ENCODE measurements at regions not wholly inside any gene's neighbourhood (a gene's known extent, or its start where the extent isn't known, plus 50 kb on each side); places are given as distances from the start of the nearest gene placed in this dataset.
A peak's percentile ranks its signal among the peaks of the same experiment; 100 is the strongest.
"Not testable (repeated sequence)": the region's sequence is repeated elsewhere in the genome, so short reads cannot be mapped to it uniquely, and the experiment has no call there.

GRCh38 chr5:6548756-6549285, 84.0 kb downstream of the NSUN2 start:
- Histone ChIP-seq H3K27me3 (no peaks in the 10 kb centered on the region), H3K36me3 (replicated peaks in 1 of 2) (no peaks in the 10 kb centered on the region), H3K27ac (no peak overlapping the region), H3K4me1 (replicated peaks in 1 of 2) (no peaks in the 10 kb centered on the region), H3K4me3 (no peak overlapping the region), H3K9me3 (replicated peaks in 1 of 3) (no peaks in the 10 kb centered on the region)
- no peak for DNase-seq
- intact Hi-C loops (cut with DNase I): no loop called here
- no peak for TF ChIP-seq POLR2A (IDR thresholded peaks at IDR 0.05)
- TF ChIP-seq CTCF (IDR thresholded peaks at IDR 0.05): no peak
- WGBS, 4 donors: 52 to 64% (median 59%) methylated on average over 9 of the region's 9 CpGs

- WGBS, 4 donors: 68 to 74% (median 73%) methylated on average over 7 of the region's 7 CpGs
- H3K9me3 ChIP-seq (replicated peaks in 1 of 3); H3K27ac ChIP-seq; H3K4me3 ChIP-seq; H3K27me3 ChIP-seq; DNase-seq; H3K36me3 ChIP-seq (replicated peaks in 1 of 2); H3K4me1 ChIP-seq (replicated peaks in 1 of 2); intact Hi-C loops (cut with DNase I): not testable (repeated sequence)
Observed at GRCh38 chr5:6547926-6548519, 84.8 kb downstream of the NSUN2 start.

DNA sequence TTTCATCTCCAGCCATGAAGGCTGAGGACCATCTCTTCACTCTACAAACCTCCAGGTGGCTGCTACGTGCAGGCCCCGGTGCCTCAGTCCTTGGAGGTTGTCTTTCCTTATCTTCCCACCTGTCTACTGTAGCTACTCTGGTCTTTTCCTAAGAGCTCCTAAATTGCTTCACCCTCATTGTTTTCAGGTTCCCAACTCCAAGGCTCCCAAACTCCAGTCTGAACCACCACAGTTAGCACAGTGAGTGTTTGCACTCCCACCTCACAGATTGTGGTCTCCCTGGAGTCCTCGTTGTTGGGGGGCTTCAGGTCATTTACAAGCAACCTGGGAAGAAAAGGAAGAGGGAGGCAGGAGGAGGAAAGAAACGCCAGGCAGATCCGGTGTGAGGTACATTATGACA, 85.3 kb downstream of the NSUN2 start:
- Histone ChIP-seq H3K4me3 (no peak overlapping the region), H3K27me3 (no peaks in the 10 kb centered on the region), H3K9me3 (replicated peaks in 1 of 3) (no peaks in the 10 kb centered on the region), H3K36me3 (replicated peaks in 1 of 2) (no peaks in the 10 kb centered on the region), H3K27ac (no peak overlapping the region), H3K4me1 (replicated peaks in 1 of 2) (no peaks in the 10 kb centered on the region)
- intact Hi-C loops (cut with DNase I): no loop called here
- 81 to 89% (median 86%) methylated on average over 5 of the region's 5 CpGs for WGBS, 4 donors
- no peak for TF ChIP-seq CTCF (IDR thresholded peaks at IDR 0.05)
- no peak for TF ChIP-seq POLR2A (IDR thresholded peaks at IDR 0.05)
- DNase-seq: no peak

GRCh38 chr5:6545770-6546690, 86.8 kb downstream of the NSUN2 start:
- Histone ChIP-seq H3K4me1 (replicated peaks in 1 of 2) (no peaks in the 10 kb centered on the region), H3K9me3 (replicated peaks in 1 of 3) (no peaks in the 10 kb centered on the region), H3K4me3 (no peak overlapping the region), H3K27ac (no peak overlapping the region), H3K36me3 (replicated peaks in 1 of 2) (no peaks in the 10 kb centered on the region), H3K27me3 (no peaks in the 10 kb centered on the region)
- intact Hi-C loops (cut with DNase I): no loop called here
- DNase-seq: peak in 1 of 7 donors; percentile 86
- 72 to 75% (median 73%) methylated on average over 22 to 24 of the region's 24 CpGs for WGBS, 4 donors
- no peak for TF ChIP-seq CTCF (IDR thresholded peaks at IDR 0.05)
- no peak for TF ChIP-seq POLR2A (IDR thresholded peaks at IDR 0.05)

Measured in adrenal gland (tissue), 9 donors.